Stomach (tissue), 8 donors: ENCODE measurements at regions not wholly inside any gene's neighbourhood (a gene's known extent, or its start where the extent isn't known, plus 50 kb on each side); places are given as distances from the start of the nearest gene placed in this dataset.

Experiments
- DNase-seq, 2 donors: peaks; one replicate each; pipeline versions ENCODE4 v3.0.0 to v3.0.0-alpha.2; 2013 to 2019
- H3K27ac ChIP-seq, 5 donors: fragments of 200-600 bp in 4 of 5; sonication (generic) in 4 of 5; one replicate each; pipeline ENCODE4 v1.5.1; 2013 to 2019; ENCODE audit warnings: mild to moderate bottlenecking in 1 of 5, moderate library complexity in 1 of 5
- H3K27me3 ChIP-seq, 3 donors: fragments of 200-600 bp; sonication (generic); one replicate each; pipeline ENCODE4 v1.5.1; 2017 to 2019; ENCODE audit warnings: mixed run types in 1 of 3
- H3K36me3 ChIP-seq, 4 donors: fragments of 200-600 bp; sonication (generic); 1 replicate in 3 of 4; 2 replicates in 1 of 4; pipeline ENCODE4 v1.5.1; 2016 to 2019
- H3K4me1 ChIP-seq, 4 donors: fragments of 200-600 bp; sonication (generic); one replicate each; pipeline ENCODE4 v1.5.1; 2016 to 2019
- H3K4me3 ChIP-seq, 4 donors: fragments of 200-600 bp; sonication (generic) in 3 of 4; one replicate each; pipeline ENCODE4 v1.5.1; 2016 to 2019; ENCODE audit warnings: mild to moderate bottlenecking in 1 of 4
- H3K9me3 ChIP-seq, 4 donors: fragments of 200-600 bp; sonication (generic); one replicate each; pipeline ENCODE4 v1.5.1; 2016 to 2019
- CTCF ChIP-seq, 7 experiments: fragments of 450-650 bp in 4 of 7; fragments of 200-600 bp in 3 of 7; sonication (generic) in 3 of 7; IDR thresholded peaks; one replicate each; pipeline ENCODE4 v1.5.1; 2016 to 2019; ENCODE audit warnings: antibody characterized with exemption in 7 of 7, control low read depth in 2 of 7, mild to moderate bottlenecking in 1 of 7
- EP300 ChIP-seq: sonication (generic); formaldehyde crosslinking; IDR thresholded peaks from one replicate; pipeline ENCODE4 v1.6.1; 2017; ENCODE audit warnings: antibody characterized with exemption
- POLR2A ChIP-seq, 4 donors: fragments of 450-650 bp; IDR thresholded peaks; one replicate each; pipeline ENCODE4 v1.6.1; 2016; ENCODE audit warnings: antibody characterized with exemption in 4 of 4, control low read depth in 2 of 4, mild to moderate bottlenecking in 1 of 4, moderate library complexity in 1 of 4
- POLR2AphosphoS5 ChIP-seq, 3 donors: sonication (generic); formaldehyde crosslinking; IDR thresholded peaks; one replicate each; pipeline ENCODE4 v1.6.1; 2016; ENCODE audit warnings: antibody characterized with exemption in 3 of 3
- WGBS, 5 donors: extraction: QIAGEN DNeasy Blood & Tissue Kit in 3 of 5; methylation state at CpG; one replicate each; pipeline versions ENCODE4 v1.1.5 to v1.1.7; 2013 to 2018; 5-methylcytosine and 5-hydroxymethylcytosine counted together
- intact Hi-C: fragments of 100-400 bp; cut with DNase I; formaldehyde crosslinking; loops from one replicate; pipeline ENCODE4 v1.15.1; 2023; ENCODE audit warnings: low total_unique reads
- donor health status: healthy with polysubstance abuse.
- donor health status: Bipolar disorder and iron deficiency.
- donor health status: healthy.

GRCh38 chr2:552906-553305, 124.3 kb downstream of the TMEM18 start:
- no peak for TF ChIP-seq POLR2AphosphoS5 (IDR thresholded peaks at IDR 0.05)
- TF ChIP-seq EP300: no peak
- no peak for TF ChIP-seq CTCF (IDR thresholded peaks at IDR 0.05)
- TF ChIP-seq POLR2A (IDR thresholded peaks at IDR 0.05): no peak
- peaks cover 0 to 27% (median 0%) of the 10 kb centered on the region in 3 donors for H3K27me3 ChIP-seq
- intact Hi-C loops: no loop called here
- no peak for DNase-seq
- H3K4me3 ChIP-seq: no peak overlapping the region
- no peaks in the 10 kb centered on the region for H3K36me3 ChIP-seq
- no peaks in the 10 kb centered on the region for H3K9me3 ChIP-seq
- WGBS, 5 donors: 43 to 63% (median 60%) methylated on average over 14 of the region's 14 CpGs
- H3K27ac ChIP-seq: no peak overlapping the region
- H3K4me1 ChIP-seq: peaks cover 0 to 5% (median 2%) of the 10 kb centered on the region in 4 donors

GRCh38 chr2:551621-552020, 125.6 kb downstream of the TMEM18 start:
- 75 to 89% (median 87%) methylated on average over 11 to 13 of the region's 13 CpGs for WGBS, 5 donors
- Histone ChIP-seq H3K36me3 (no peaks in the 10 kb centered on the region), H3K9me3 (no peaks in the 10 kb centered on the region), H3K27ac (no peak overlapping the region), H3K27me3 (peaks cover 0 to 32% (median 0%) of the 10 kb centered on the region in 3 donors), H3K4me1 (peaks cover 0 to 5% (median 2%) of the 10 kb centered on the region in 4 donors), H3K4me3 (no peak overlapping the region)
- intact Hi-C loops: no loop called here
- DNase-seq: no peak
- TF ChIP-seq CTCF (IDR thresholded peaks at IDR 0.05) (no peak), POLR2AphosphoS5 (IDR thresholded peaks at IDR 0.05) (no peak), POLR2A (IDR thresholded peaks at IDR 0.05) (no peak), EP300 (no peak)

- WGBS, 5 donors: 79 to 83% (median 82%) methylated on average over 12 to 13 of the region's 13 CpGs
- intact Hi-C loops: no loop called here
- no peak overlapping the region for H3K27ac ChIP-seq
- H3K4me3 ChIP-seq: no peak overlapping the region
- H3K27me3 ChIP-seq: peaks cover 0 to 36% (median 0%) of the 10 kb centered on the region in 3 donors
- H3K9me3 ChIP-seq: no peaks in the 10 kb centered on the region
- no peak for DNase-seq
- H3K36me3 ChIP-seq: no peaks in the 10 kb centered on the region
- H3K4me1 ChIP-seq: peaks cover 0 to 5% (median 2%) of the 10 kb centered on the region in 4 donors
- no peak for TF ChIP-seq POLR2AphosphoS5 (IDR thresholded peaks at IDR 0.05)
- TF ChIP-seq CTCF (IDR thresholded peaks at IDR 0.05): no peak
- TF ChIP-seq POLR2A (IDR thresholded peaks at IDR 0.05): no peak
- no peak for TF ChIP-seq EP300
Observed at GRCh38 chr2:550860-551567, 126.2 kb downstream of the TMEM18 start.

- H3K27me3 ChIP-seq: peaks cover 0 to 24% (median 0%) of the 10 kb centered on the region in 3 donors
- TF ChIP-seq POLR2A (IDR thresholded peaks at IDR 0.05) (no peak), CTCF (IDR thresholded peaks at IDR 0.05) (no peak)
- H3K36me3 ChIP-seq: no peaks in the 10 kb centered on the region
- H3K9me3 ChIP-seq: no peaks in the 10 kb centered on the region
- no peak overlapping the region for H3K4me3 ChIP-seq
- peak in 1 of 2 donors; percentile 60 for DNase-seq
- H3K4me1 ChIP-seq: no peaks in the 10 kb centered on the region
- no peak overlapping the region for H3K27ac ChIP-seq
- intact Hi-C loops: no loop called here
- WGBS, 5 donors: 49 to 66% (median 62%) methylated on average over 19 to 24 of the region's 24 CpGs
Observed at GRCh38 chr2:545711-546650, 131.2 kb downstream of the TMEM18 start.
